GM06990 (cell line): ENCODE measurements at regions not wholly inside any gene's neighbourhood (a gene's known extent, or its start where the extent isn't known, plus 50 kb on each side); places are given as distances from the start of the nearest gene placed in this dataset.

Experiments
- DNase-seq: peaks from one replicate; pipeline ENCODE4 v3.0.0-alpha.2; 2011; ENCODE audit not compliant: insufficient read length; ENCODE audit errors: extremely low read depth
- H3K27me3 ChIP-seq: replicated peaks from 2 replicates; pipeline ENCODE4 v1.6.0; 2011; ENCODE audit warnings: low read length; ENCODE audit not compliant: control insufficient read depth, insufficient read depth
- H3K36me3 ChIP-seq: 2 replicates; pipeline ENCODE4 v1.5.1; 2011; ENCODE audit warnings: low read length; ENCODE audit not compliant: control insufficient read depth, insufficient read depth
- H3K4me3 ChIP-seq: replicated peaks from 2 replicates; pipeline ENCODE4 v1.5.1; 2011; ENCODE audit warnings: low read depth, mild to moderate bottlenecking, control low read depth, low read length
- TF ChIP-seq, protein P1 (sequence below): IDR thresholded peaks from 2 replicates; pipeline ENCODE4 v1.5.1; 2011; ENCODE audit warnings: low read length, control low read depth, mild to moderate bottlenecking, inconsistent platforms; ENCODE audit not compliant: insufficient read depth, poor library complexity, severe bottlenecking

DNA sequence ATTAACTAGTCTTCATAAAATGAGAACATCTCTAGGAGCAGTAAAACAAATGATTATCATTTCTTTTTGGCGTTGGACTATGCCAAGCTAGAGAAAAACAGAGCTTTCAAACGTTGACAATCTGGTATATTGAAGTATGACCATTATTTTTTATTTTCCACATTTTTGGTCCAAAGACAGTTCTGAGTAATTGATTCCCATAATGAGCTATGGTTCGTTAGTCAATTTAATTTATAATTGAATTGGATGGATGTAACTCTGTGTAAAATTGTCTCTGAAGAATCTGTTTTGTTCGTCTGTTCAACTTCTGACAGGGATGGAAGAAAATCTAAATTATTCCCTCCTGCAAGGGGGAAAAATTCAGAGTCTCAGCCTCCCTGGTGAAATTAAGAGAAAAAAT is 234.5 kb downstream of the LMO4 start:
- Histone ChIP-seq H3K27me3 (no peaks in the 10 kb centered on the region; the same call in 1 of the 2 replicates), H3K36me3 (no peaks in the 10 kb centered on the region), H3K4me3 (no peak overlapping the region)
- DNase-seq: no peak
- TF ChIP-seq, protein P1, sequence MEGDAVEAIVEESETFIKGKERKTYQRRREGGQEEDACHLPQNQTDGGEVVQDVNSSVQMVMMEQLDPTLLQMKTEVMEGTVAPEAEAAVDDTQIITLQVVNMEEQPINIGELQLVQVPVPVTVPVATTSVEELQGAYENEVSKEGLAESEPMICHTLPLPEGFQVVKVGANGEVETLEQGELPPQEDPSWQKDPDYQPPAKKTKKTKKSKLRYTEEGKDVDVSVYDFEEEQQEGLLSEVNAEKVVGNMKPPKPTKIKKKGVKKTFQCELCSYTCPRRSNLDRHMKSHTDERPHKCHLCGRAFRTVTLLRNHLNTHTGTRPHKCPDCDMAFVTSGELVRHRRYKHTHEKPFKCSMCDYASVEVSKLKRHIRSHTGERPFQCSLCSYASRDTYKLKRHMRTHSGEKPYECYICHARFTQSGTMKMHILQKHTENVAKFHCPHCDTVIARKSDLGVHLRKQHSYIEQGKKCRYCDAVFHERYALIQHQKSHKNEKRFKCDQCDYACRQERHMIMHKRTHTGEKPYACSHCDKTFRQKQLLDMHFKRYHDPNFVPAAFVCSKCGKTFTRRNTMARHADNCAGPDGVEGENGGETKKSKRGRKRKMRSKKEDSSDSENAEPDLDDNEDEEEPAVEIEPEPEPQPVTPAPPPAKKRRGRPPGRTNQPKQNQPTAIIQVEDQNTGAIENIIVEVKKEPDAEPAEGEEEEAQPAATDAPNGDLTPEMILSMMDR: no peak

DNA sequence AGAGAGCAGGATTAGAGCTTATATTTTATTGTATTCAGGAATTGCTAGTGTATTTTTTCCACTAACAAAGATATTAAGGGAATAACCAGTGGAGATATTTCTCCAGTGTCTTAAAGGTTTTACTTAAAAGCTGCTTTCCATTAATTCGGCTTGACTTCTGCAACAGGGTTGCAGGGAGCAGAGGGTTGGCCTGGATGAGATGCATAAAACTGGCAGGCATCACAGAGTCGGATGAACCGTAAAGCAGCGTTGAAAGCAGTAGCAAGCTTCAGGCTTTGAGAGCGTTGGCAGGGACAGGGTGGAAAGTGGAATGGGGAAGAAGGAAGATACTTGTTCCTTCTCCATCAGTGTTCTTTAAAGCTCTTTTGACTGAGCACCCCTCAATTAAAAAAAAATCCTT is 237.2 kb downstream of the LMO4 start:
- no peak for DNase-seq
- TF ChIP-seq, protein P1: no peak

DNA sequence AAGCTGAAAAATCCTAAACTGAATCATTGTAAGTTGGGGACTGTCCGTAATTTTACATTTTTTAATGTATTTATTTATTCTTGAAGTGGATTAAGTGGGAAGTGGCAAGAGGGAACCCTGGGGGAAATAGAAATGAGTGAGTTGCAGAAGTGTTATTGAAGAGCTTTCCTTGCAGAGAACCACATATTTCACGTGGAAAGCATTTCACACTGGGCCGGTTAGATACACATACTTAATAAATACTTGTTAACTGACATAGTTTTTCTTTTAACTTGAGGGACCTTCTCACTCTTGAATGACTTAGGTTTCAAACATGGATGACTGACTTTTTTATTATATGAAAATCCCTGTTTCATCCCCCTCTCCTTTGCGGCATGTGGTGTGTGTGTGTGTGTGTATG is 239.3 kb downstream of the LMO4 start:
- no peak for DNase-seq
- H3K4me3 ChIP-seq: no peak overlapping the region
- TF ChIP-seq, protein P1: no peak
- H3K36me3 ChIP-seq: no peaks in the 10 kb centered on the region
- no peaks in the 10 kb centered on the region; the same call in 1 of the 2 replicates for H3K27me3 ChIP-seq

More for the DNA sequence above, 237.2 kb downstream of the LMO4 start:
- no peaks in the 10 kb centered on the region for H3K36me3 ChIP-seq
- no peak overlapping the region for H3K4me3 ChIP-seq
- H3K27me3 ChIP-seq: no peaks in the 10 kb centered on the region; the same call in 1 of the 2 replicates

DNA sequence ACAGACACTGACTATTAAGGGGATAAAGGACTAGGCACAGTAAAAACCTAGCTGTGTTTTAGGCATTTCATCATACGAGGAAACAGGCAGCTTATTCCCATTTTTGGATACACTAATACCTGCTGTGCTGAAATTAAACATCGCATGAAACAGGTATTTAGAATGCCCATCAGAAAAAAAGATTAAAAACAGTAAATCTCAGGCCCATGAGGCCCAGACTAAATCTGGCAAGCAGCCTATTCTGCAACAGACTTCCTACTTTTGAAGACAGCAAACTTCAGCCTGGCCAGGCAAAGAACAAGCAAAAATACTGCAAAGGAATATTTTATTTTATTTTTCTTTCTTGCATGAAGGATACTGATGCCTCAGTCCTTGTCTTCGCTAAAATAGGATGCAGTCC is 240.2 kb downstream of the LMO4 start:
- Histone ChIP-seq H3K27me3 (no peaks in the 10 kb centered on the region; the same call in 1 of the 2 replicates), H3K36me3 (no peaks in the 10 kb centered on the region), H3K4me3 (no peak overlapping the region)
- TF ChIP-seq, protein P1: no peak
- no peak for DNase-seq

DNA sequence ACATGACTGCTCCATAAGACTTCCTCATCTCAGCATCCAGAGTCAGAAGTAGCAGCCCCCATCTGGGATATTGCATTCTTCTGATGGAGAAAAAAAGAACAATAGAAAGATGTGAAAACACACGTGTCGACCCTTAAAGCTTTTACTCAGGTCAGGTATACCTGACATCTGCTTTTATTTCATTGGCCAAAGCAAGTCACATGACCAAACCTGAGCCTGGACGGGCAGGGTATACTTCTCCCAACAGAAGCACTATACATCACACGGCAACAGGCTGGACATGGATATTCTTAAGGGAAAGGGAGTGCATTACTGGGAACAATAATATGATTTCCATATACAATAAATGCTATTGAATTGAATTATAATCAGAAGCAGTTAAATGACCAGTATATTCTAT is 243.3 kb downstream of the LMO4 start:
- no peak for DNase-seq
- Histone ChIP-seq H3K36me3 (no peaks in the 10 kb centered on the region), H3K27me3 (no peaks in the 10 kb centered on the region; the same call in 1 of the 2 replicates), H3K4me3 (no peak overlapping the region)
- TF ChIP-seq, protein P1: no peak

DNA sequence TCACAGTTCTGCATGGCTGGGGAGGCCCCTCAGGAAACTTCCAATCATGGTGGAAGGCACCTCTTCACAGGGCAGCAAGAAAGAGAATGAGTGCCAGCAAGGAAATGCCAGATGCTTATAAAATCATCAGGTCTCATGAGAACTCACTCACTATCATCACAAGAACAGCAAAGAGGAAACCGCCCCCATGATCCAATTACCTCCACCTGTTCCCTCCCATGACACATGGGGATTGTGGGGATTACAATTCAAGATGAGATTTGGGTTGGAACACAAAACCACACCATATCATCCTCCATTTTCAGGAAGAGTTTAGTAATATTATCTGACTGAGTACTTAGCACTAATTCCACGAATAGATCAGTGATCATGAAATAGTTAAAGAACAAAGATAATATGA is 244.2 kb downstream of the LMO4 start:
- Histone ChIP-seq H3K36me3 (no peaks in the 10 kb centered on the region), H3K27me3 (no peaks in the 10 kb centered on the region), H3K4me3 (no peak overlapping the region)
- TF ChIP-seq, protein P1: no peak
- DNase-seq: no peak
